ENCODE measurements at regions not wholly inside any gene's neighbourhood (a gene's known extent, or its start where the extent isn't known, plus 50 kb on each side); places are given as distances from the start of the nearest gene placed in this dataset.
"Not testable (repeated sequence)": the region's sequence is repeated elsewhere in the genome, so short reads cannot be mapped to it uniquely, and the experiment has no call there.

- TF ChIP-seq EZH2 (IDR thresholded peaks at IDR 0.05; ENCODE audit: borderline replicate concordance, low read depth, low read length, poor library complexity, severe bottlenecking); CTCF (conservative IDR thresholded peaks at IDR 0.05; ENCODE audit: low read depth, low read length): not testable (repeated sequence)
These were observed 310.6 kb downstream of the RPS24 start for GRCh38 chr10:78344257-78344656.
